ENCODE measurements at regions not wholly inside any gene's neighbourhood (a gene's known extent, or its start where the extent isn't known, plus 50 kb on each side); places are given as distances from the start of the nearest gene placed in this dataset.
"Not testable (repeated sequence)": the region's sequence is repeated elsewhere in the genome, so short reads cannot be mapped to it uniquely, and the experiment has no call there.

DNA sequence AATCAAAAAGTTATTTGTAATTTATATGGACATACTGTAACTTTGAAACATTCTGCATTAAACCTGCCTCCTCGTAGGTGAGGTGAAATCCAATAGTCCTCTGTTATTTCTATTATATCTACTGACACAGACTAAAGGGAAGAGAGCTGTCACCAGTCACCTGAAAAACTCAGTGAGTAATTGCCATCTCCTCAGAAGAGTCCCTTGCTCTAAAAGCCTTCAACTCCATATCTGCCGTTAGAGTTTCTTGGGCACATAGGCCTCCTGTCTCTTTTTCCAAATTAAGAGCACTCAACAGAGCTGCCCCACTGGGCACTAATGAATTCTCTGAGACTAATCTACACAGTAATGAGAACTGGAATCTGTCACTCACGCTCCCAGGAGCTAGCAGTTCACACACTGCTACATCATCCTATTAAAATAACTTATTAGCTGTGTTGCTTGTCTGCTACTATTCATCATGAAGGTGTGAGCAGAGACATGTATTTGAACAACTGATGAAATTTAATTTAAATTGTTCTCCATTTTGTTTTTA, 67.3 kb upstream of the VCAN start:
- Mint-ChIP-seq H3K27ac (no peak overlapping the region), H3K27me3 (no peaks in the 10 kb centered on the region), H3K36me3 (no peaks in the 10 kb centered on the region), H3K4me3 (no peak overlapping the region), H3K9me3 (peaks cover 0 to 5% (median 0%) of the 10 kb centered on the region in 8 donors), H3K4me1 (peaks cover 0 to 10% (median 0%) of the 10 kb centered on the region in 4 donors)
- H3K27me3 ChIP-seq (ENCODE audit: insufficient read depth, low read length), result no peaks in the 10 kb centered on the region
- intact Hi-C loops (cut with micrococcal nuclease), result no loop called here
- DNase-seq, result no peak
- H3K27ac ChIP-seq (ENCODE audit: low read depth, low read length), result no peak overlapping the region
- no peak overlapping the region for H3K4me3 ChIP-seq (ENCODE audit: low read length in 2 of 2)
- H3K9me3 ChIP-seq (ENCODE audit: control insufficient read depth in 1 of 2, low read length in 2 of 2), result no peaks in the 10 kb centered on the region
- no peaks in the 10 kb centered on the region for H3K4me1 ChIP-seq (ENCODE audit: insufficient read depth, low read length)
- H3K36me3 ChIP-seq (ENCODE audit: insufficient read depth, low read length), result no peaks in the 10 kb centered on the region
- ChIA-PET CTCF (ENCODE audit: partially characterized antibody) (interaction anchor here (1.5 kb wide), 1 partner anchor 9 kb away, joined by 3 read pairs; no protein-coding TSS in a partner anchor), POLR2A (ENCODE audit: partially characterized antibody) (no interaction called here)

DNA sequence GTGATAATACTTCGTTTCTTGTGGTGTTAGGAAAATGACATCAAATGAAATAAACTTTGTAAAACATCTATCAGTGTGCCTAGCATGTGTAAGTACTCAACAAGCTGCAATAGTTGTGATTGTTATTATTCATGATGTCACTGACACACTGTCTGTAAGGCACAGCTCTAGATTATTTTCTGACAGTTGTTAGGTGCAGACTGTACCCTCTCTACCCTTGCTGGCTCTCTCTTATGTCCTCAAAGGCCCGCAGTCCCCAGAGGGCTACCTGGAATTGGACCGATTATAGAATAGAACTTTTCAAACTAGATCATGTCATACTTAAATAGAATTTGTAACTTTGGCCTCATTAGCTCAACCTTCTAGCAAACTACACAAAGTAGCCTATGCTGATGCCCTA, 65.9 kb upstream of the VCAN start:
- no peak overlapping the region for H3K27ac ChIP-seq (ENCODE audit: low read depth, low read length)
- intact Hi-C loops (cut with micrococcal nuclease), result no loop called here
- no peak for DNase-seq
- H3K27me3 ChIP-seq (ENCODE audit: insufficient read depth, low read length), result no peaks in the 10 kb centered on the region
- no peaks in the 10 kb centered on the region for H3K9me3 ChIP-seq (ENCODE audit: control insufficient read depth in 1 of 2, low read length in 2 of 2)
- peaks cover 0 to 3% of the 10 kb centered on the region in 2 donors for H3K36me3 Mint-ChIP-seq
- ChIA-PET POLR2A (ENCODE audit: partially characterized antibody) (no interaction called here), CTCF (ENCODE audit: partially characterized antibody) (interaction anchor here (1.3 to 1.5 kb wide), 2 partner anchors 10 to 25 kb away, joined by 3 to 4 read pairs; no protein-coding TSS in a partner anchor)
- no peak overlapping the region for H3K4me3 ChIP-seq (ENCODE audit: low read length in 2 of 2)
- H3K27ac Mint-ChIP-seq, result no peak overlapping the region
- H3K27me3 Mint-ChIP-seq, result no peaks in the 10 kb centered on the region
- H3K9me3 Mint-ChIP-seq, result peaks cover 0 to 15% (median 6%) of the 10 kb centered on the region in 8 donors
- peaks cover 0 to 10% (median 0%) of the 10 kb centered on the region in 4 donors for H3K4me1 Mint-ChIP-seq
- no peaks in the 10 kb centered on the region for H3K36me3 ChIP-seq (ENCODE audit: insufficient read depth, low read length)
- no peaks in the 10 kb centered on the region for H3K4me1 ChIP-seq (ENCODE audit: insufficient read depth, low read length)
- no peak overlapping the region for H3K4me3 Mint-ChIP-seq

DNA sequence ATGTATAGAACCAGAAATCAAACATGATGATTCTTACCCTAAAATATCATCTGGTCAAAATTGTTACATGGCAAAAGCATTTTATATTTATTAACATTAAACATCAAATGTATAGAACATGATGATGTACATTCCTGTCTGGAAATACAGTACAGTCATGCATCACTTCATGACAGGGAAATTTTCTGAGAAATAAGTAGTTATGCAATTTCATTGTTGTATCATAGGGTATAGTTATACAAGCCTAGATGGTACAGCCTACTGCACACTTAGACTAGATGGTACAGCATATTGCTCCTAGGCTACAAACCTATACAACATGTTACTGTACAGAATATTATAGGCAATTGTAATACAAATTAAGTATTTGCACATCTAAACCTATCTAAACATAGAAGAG, 64.6 kb upstream of the VCAN start:
- Histone ChIP-seq H3K4me1 (ENCODE audit: insufficient read depth, low read length) (no peaks in the 10 kb centered on the region), H3K27ac (ENCODE audit: low read depth, low read length) (no peak overlapping the region), H3K27me3 (ENCODE audit: insufficient read depth, low read length) (no peaks in the 10 kb centered on the region), H3K9me3 (ENCODE audit: control insufficient read depth in 1 of 2, low read length in 2 of 2) (no peaks in the 10 kb centered on the region), H3K4me3 (ENCODE audit: low read length in 2 of 2) (no peak overlapping the region), H3K36me3 (ENCODE audit: insufficient read depth, low read length) (no peaks in the 10 kb centered on the region)
- H3K9me3 Mint-ChIP-seq, result peaks cover 0 to 16% (median 6%) of the 10 kb centered on the region in 8 donors
- H3K4me1 Mint-ChIP-seq, result peaks cover 0 to under 1% (median 0%) of the 10 kb centered on the region in 4 donors
- no peak for DNase-seq
- no peak overlapping the region for H3K4me3 Mint-ChIP-seq
- H3K27me3 Mint-ChIP-seq, result no peaks in the 10 kb centered on the region
- peaks cover 0 to 3% of the 10 kb centered on the region in 2 donors for H3K36me3 Mint-ChIP-seq
- ChIA-PET CTCF (ENCODE audit: partially characterized antibody) (no interaction called here), POLR2A (ENCODE audit: partially characterized antibody) (no interaction called here)
- intact Hi-C loops (cut with micrococcal nuclease), result no loop called here
- no peak overlapping the region for H3K27ac Mint-ChIP-seq

DNA sequence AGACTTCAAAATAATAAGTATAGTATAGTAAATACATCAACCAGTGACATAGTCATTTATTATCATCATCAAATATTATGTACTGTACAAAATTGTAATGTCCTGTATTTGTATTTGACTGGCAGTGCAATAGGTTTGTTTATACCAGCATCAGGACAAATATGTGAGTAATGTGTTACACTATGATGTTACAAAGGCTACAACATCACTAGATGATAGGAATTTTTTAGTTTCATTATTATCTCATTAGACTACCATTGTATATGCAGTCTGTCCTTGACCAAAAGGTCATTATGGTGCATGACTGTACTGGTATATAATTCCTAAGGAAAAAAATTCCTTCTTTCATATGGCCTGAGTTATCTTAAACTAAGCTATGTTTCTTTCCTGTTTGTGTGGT, 63.6 kb upstream of the VCAN start:
- peaks cover 0 to 3% of the 10 kb centered on the region in 2 donors for H3K36me3 Mint-ChIP-seq
- ChIA-PET CTCF (ENCODE audit: partially characterized antibody) (no interaction called here), POLR2A (ENCODE audit: partially characterized antibody) (no interaction called here)
- H3K4me3 Mint-ChIP-seq, result no peak overlapping the region
- H3K27me3 Mint-ChIP-seq, result no peaks in the 10 kb centered on the region
- peaks cover 0 to 16% (median 7%) of the 10 kb centered on the region in 8 donors for H3K9me3 Mint-ChIP-seq
- H3K27ac Mint-ChIP-seq, result no peak overlapping the region
- H3K4me3 ChIP-seq (ENCODE audit: low read length in 2 of 2), result no peak overlapping the region
- intact Hi-C loops (cut with micrococcal nuclease), result no loop called here
- no peaks in the 10 kb centered on the region for H3K4me1 Mint-ChIP-seq
- no peaks in the 10 kb centered on the region for H3K9me3 ChIP-seq (ENCODE audit: control insufficient read depth in 1 of 2, low read length in 2 of 2)
- no peaks in the 10 kb centered on the region for H3K4me1 ChIP-seq (ENCODE audit: insufficient read depth, low read length)
- no peaks in the 10 kb centered on the region for H3K27me3 ChIP-seq (ENCODE audit: insufficient read depth, low read length)
- DNase-seq, result no peak
- H3K36me3 ChIP-seq (ENCODE audit: insufficient read depth, low read length), result no peaks in the 10 kb centered on the region
- no peak overlapping the region for H3K27ac ChIP-seq (ENCODE audit: low read depth, low read length)

DNA sequence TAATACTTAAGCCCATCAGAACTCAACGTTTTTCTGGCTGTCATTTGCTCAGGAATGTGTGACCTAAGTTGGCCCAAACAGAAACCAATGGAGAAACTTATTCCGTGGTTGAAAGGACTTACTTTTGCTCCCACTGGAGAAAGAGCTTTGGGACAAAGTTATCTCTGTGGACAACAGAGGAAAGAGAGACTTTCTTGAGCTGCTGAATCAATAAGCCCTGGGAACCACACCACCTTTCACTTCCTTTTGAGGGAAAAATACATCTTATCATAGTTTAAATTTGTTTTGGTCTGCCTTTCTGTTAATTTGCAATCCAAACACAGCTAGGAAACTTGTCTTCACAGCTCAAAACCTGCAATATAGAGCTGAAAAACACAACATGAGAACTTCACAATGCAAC, 62.8 kb upstream of the VCAN start:
- Mint-ChIP-seq H3K27ac (no peak overlapping the region), H3K4me1 (no peaks in the 10 kb centered on the region)
- intact Hi-C loops (cut with micrococcal nuclease), result no loop called here

DNA sequence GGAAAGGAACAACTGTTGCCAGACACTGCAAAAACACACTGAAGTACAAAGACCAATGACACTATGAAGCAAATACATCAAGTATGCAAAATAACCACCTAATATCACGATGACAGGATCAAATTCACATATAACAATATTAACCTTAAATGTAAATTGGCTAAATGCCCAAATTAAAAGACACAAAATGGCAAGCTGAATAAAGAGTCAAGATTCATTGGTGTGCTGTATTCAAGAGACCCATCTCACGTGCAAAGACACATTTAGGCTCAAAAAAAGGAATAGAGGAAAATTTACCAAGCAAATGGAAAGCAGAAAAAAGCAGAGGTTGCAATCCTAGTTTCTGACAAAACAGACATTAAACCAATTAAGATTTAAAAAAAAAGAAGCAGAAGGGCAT, 61.8 kb upstream of the VCAN start:
- POLR2A ChIA-PET (ENCODE audit: partially characterized antibody); H3K36me3 Mint-ChIP-seq; H3K4me1 ChIP-seq (ENCODE audit: insufficient read depth, low read length); H3K27ac Mint-ChIP-seq; H3K36me3 ChIP-seq (ENCODE audit: insufficient read depth, low read length); CTCF ChIA-PET (ENCODE audit: partially characterized antibody); H3K4me3 ChIP-seq (ENCODE audit: low read length in 2 of 2); H3K27me3 ChIP-seq (ENCODE audit: insufficient read depth, low read length); H3K4me3 Mint-ChIP-seq; intact Hi-C loops (cut with micrococcal nuclease); H3K27me3 Mint-ChIP-seq; H3K9me3 ChIP-seq (ENCODE audit: control insufficient read depth in 1 of 2, low read length in 2 of 2); DNase-seq; H3K27ac ChIP-seq (ENCODE audit: low read depth, low read length); H3K4me1 Mint-ChIP-seq: not testable (repeated sequence)
- H3K9me3 Mint-ChIP-seq, result peaks cover 0 to 16% (median 7%) of the 10 kb centered on the region in 8 donors

More for the DNA sequence above, 62.8 kb upstream of the VCAN start:
- Mint-ChIP-seq H3K27me3 (no peaks in the 10 kb centered on the region), H3K9me3 (peaks cover 0 to 16% (median 7%) of the 10 kb centered on the region in 8 donors), H3K36me3 (peaks cover 0 to 3% of the 10 kb centered on the region in 2 donors), H3K4me3 (no peak overlapping the region)
- H3K36me3 ChIP-seq (ENCODE audit: insufficient read depth, low read length), result no peaks in the 10 kb centered on the region
- H3K27me3 ChIP-seq (ENCODE audit: insufficient read depth, low read length), result no peaks in the 10 kb centered on the region
- DNase-seq, result no peak
- H3K9me3 ChIP-seq (ENCODE audit: control insufficient read depth in 1 of 2, low read length in 2 of 2), result no peaks in the 10 kb centered on the region
- POLR2A ChIA-PET (ENCODE audit: partially characterized antibody), result no interaction called here
- H3K4me1 ChIP-seq (ENCODE audit: insufficient read depth, low read length), result no peaks in the 10 kb centered on the region
- CTCF ChIA-PET (ENCODE audit: partially characterized antibody), result no interaction called here
- H3K27ac ChIP-seq (ENCODE audit: low read depth, low read length), result no peak overlapping the region
- H3K4me3 ChIP-seq (ENCODE audit: low read length in 2 of 2), result no peak overlapping the region

DNA sequence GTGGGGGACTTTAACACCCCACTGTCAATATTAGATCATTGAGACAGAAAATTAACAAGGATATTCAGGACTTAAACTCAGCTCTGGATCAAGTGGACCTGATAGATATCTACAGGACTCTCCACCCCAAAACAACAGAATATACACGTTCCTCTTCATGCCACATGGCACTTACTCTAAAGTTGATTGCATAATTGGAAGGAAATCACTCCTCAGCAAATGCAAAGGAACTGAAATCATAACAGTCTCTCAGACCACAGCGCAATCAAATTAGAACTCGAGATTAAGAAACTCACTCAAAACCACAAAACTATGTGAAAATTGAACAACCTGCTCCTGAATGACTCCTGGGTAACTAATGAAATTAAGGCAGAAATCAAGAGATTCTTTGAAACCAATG, 61.2 kb upstream of the VCAN start:
- POLR2A ChIA-PET (ENCODE audit: partially characterized antibody); H3K36me3 ChIP-seq (ENCODE audit: insufficient read depth, low read length); DNase-seq; H3K9me3 ChIP-seq (ENCODE audit: control insufficient read depth in 1 of 2, low read length in 2 of 2); H3K27me3 Mint-ChIP-seq; H3K4me1 Mint-ChIP-seq; CTCF ChIA-PET (ENCODE audit: partially characterized antibody); intact Hi-C loops (cut with micrococcal nuclease); H3K27me3 ChIP-seq (ENCODE audit: insufficient read depth, low read length); H3K36me3 Mint-ChIP-seq; H3K27ac ChIP-seq (ENCODE audit: low read depth, low read length); H3K4me3 Mint-ChIP-seq; H3K4me1 ChIP-seq (ENCODE audit: insufficient read depth, low read length); H3K27ac Mint-ChIP-seq; H3K4me3 ChIP-seq (ENCODE audit: low read length in 2 of 2): not testable (repeated sequence)
- H3K9me3 Mint-ChIP-seq, result peaks cover 0 to 16% (median 7%) of the 10 kb centered on the region in 8 donors

DNA sequence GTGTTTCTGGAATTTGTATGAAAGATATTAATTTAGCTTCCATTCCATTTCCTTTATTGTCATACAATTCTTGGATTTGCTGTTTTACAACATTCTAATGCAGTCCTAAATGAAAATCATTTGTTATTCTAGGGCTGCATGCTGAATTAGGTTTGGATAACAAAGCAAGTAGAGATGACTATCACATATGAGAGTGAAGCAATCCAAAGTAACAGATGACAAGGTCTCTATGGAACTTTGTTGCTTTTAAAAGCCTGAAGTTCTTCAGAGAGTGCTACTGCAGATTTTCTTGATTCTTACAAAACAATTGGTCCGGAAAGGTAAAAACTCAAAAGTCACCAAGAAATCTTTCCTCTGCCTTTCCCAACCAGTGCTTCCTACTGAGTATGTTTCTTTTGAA, 56.9 kb upstream of the VCAN start:
- peaks cover 0 to 10% (median 4%) of the 10 kb centered on the region in 8 donors for H3K9me3 Mint-ChIP-seq
- no peak overlapping the region for H3K4me3 Mint-ChIP-seq
- Histone ChIP-seq H3K36me3 (ENCODE audit: insufficient read depth, low read length) (no peaks in the 10 kb centered on the region), H3K4me3 (ENCODE audit: low read length in 2 of 2) (no peak overlapping the region), H3K27ac (ENCODE audit: low read depth, low read length) (no peak overlapping the region), H3K4me1 (ENCODE audit: insufficient read depth, low read length) (no peaks in the 10 kb centered on the region), H3K9me3 (ENCODE audit: control insufficient read depth in 1 of 2, low read length in 2 of 2) (no peaks in the 10 kb centered on the region), H3K27me3 (ENCODE audit: insufficient read depth, low read length) (no peaks in the 10 kb centered on the region)
- intact Hi-C loops (cut with micrococcal nuclease), result no loop called here
- CTCF ChIA-PET (ENCODE audit: partially characterized antibody), result no interaction called here
- peaks cover 0 to 1% of the 10 kb centered on the region in 2 donors for H3K27me3 Mint-ChIP-seq
- no peaks in the 10 kb centered on the region for H3K4me1 Mint-ChIP-seq
- POLR2A ChIA-PET (ENCODE audit: partially characterized antibody), result no interaction called here
- H3K36me3 Mint-ChIP-seq, result peaks cover 0 to 3% of the 10 kb centered on the region in 2 donors
- H3K27ac Mint-ChIP-seq, result no peak overlapping the region
- no peak for DNase-seq
